AG04450 (cell line): ENCODE measurements at regions not wholly inside any gene's neighbourhood (a gene's known extent, or its start where the extent isn't known, plus 50 kb on each side); places are given as distances from the start of the nearest gene placed in this dataset.

ENCODE experiments used
- CTCF ChIA-PET: fragments of 300-600, 350-600 bp; formaldehyde crosslinking; extraction: SDS; loops from one replicate; lab custom pipeline; 2022; ENCODE audit warnings: antibody characterized with exemption, inconsistent platforms; lab: Charles Lee
- POLR2A ChIA-PET: fragments of 350-600 bp; formaldehyde crosslinking; extraction: SDS; loops from one replicate; lab custom pipeline; 2021; ENCODE audit warnings: antibody characterized with exemption, inconsistent platforms; lab: Yijun Ruan, JAX
- DNase-seq: peaks from one replicate; pipeline ENCODE4 v3.0.0-alpha.2; 2011; ENCODE audit warnings: low read depth, low spot score
- H3K27ac ChIP-seq: one replicate; pipeline ENCODE4 v1.5.1; 2012; ENCODE audit warnings: low read depth, low read length, control low read depth
- H3K27me3 ChIP-seq: one replicate; pipeline ENCODE4 v1.6.0; 2012; ENCODE audit warnings: low read length; ENCODE audit not compliant: control insufficient read depth, insufficient read depth
- H3K4me3 ChIP-seq: 2 replicates; pipeline ENCODE4 v1.5.1; 2011; ENCODE audit warnings: mild to moderate bottlenecking, low read depth, low read length, control low read depth
- H3K9me3 ChIP-seq: 2 replicates; pipeline ENCODE4 v1.5.1; 2012; ENCODE audit warnings: low read length; ENCODE audit not compliant: control insufficient read depth, insufficient read depth
- CTCF ChIP-seq: IDR thresholded peaks from 2 replicates; pipeline ENCODE4 v1.5.1; 2011; ENCODE audit warnings: low read depth, low read length, control low read depth, inconsistent platforms

DNA sequence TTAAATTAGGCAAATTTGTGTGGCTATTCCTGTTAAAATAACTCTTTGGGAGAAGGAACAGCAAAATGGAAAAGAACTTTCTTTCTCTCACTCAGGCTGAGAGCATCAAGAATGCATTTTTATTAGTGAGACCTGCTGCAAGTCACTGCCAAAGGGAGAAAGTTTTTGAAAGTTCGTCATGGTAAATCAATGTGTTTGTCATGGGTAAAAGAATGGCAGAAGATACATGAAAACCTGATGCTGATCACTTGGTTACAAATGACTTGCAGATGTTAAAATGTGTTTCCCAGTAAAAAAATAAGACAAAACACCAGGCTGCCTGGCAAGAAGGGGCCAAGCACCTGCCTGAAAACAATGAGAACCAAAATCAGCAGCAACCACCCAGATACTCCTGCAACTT, 484.7 kb upstream of the NRP1 start:
- no peak overlapping the region for H3K27ac ChIP-seq
- TF ChIP-seq CTCF, result no peak
- H3K9me3 ChIP-seq, result no peaks in the 10 kb centered on the region
- ChIA-PET CTCF (no interaction called here), POLR2A (no interaction called here)
- no peak for DNase-seq
- H3K27me3 ChIP-seq, result no peaks in the 10 kb centered on the region
- no peak overlapping the region for H3K4me3 ChIP-seq

- TF ChIP-seq CTCF, result no peak
These were observed 483.9 kb upstream of the NRP1 start for GRCh38 chr10:33818343-33818742.

GRCh38 chr10:33817605-33818004, 483.1 kb upstream of the NRP1 start:
- DNase-seq, result no peak
- ChIA-PET POLR2A (no interaction called here), CTCF (no interaction called here)
- Histone ChIP-seq H3K4me3 (no peak overlapping the region), H3K9me3 (no peaks in the 10 kb centered on the region), H3K27me3 (no peaks in the 10 kb centered on the region), H3K27ac (no peak overlapping the region)
- TF ChIP-seq CTCF, result no peak

More at GRCh38 chr10:33818343-33818742, 483.9 kb upstream of the NRP1 start:
- Histone ChIP-seq H3K27me3 (no peaks in the 10 kb centered on the region), H3K27ac (no peak overlapping the region), H3K4me3 (no peak overlapping the region), H3K9me3 (no peaks in the 10 kb centered on the region)
- no peak for DNase-seq
- POLR2A ChIA-PET, result no interaction called here
- CTCF ChIA-PET, result no interaction called here

DNA sequence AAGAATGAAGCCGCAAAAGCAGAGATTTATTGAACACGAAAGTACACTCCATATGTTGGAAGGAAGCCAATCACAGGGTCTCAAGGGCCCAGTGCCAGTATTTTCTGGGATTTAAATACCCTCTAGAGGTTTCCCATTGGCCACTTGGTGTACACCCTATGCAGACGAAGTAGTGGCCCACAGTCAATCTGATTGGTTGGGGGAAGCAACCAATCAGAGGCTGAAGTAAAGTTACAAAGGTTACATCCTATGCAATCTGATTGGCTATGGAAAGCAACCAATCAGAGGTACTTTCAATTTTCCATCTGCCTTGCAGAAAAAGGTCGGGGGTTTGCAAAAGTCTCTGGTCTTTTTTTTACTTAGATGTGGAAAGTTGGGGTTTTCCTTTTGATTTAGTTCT, 481.3 kb upstream of the NRP1 start:
- TF ChIP-seq CTCF, result no peak
- no peak for DNase-seq
- H3K4me3 ChIP-seq, result no peak overlapping the region
- no peaks in the 10 kb centered on the region for H3K9me3 ChIP-seq
- H3K27me3 ChIP-seq, result no peaks in the 10 kb centered on the region
- ChIA-PET POLR2A (no interaction called here), CTCF (no interaction called here)
- H3K27ac ChIP-seq, result no peak overlapping the region

- H3K9me3 ChIP-seq, result no peaks in the 10 kb centered on the region
- CTCF ChIA-PET, result no interaction called here
- POLR2A ChIA-PET, result no interaction called here
- no peak for DNase-seq
- no peaks in the 10 kb centered on the region for H3K27me3 ChIP-seq
- no peak overlapping the region for H3K27ac ChIP-seq
- H3K4me3 ChIP-seq, result no peak overlapping the region
- no peak for TF ChIP-seq CTCF
These were observed 479.4 kb upstream of the NRP1 start for GRCh38 chr10:33813871-33814270.
